HTR-8/SVneo (cell line): ENCODE measurements at regions not wholly inside any gene's neighbourhood (a gene's known extent, or its start where the extent isn't known, plus 50 kb on each side); places are given as distances from the start of the nearest gene placed in this dataset.
A peak's percentile ranks its signal among the peaks of the same experiment; 100 is the strongest.
"Not testable (repeated sequence)": the region's sequence is repeated elsewhere in the genome, so short reads cannot be mapped to it uniquely, and the experiment has no call there.

Experiments
- DNase-seq: peaks from one replicate; pipeline ENCODE4 v3.0.0; 2011; ENCODE audit warnings: low spot score, mixed read lengths; ENCODE audit not compliant: insufficient read length
- FAIRE-seq: peaks from 2 replicates; lab custom pipeline; 2011; peaks lifted over from hg19 to GRCh38; lab: Jason Lieb, UNC

DNA sequence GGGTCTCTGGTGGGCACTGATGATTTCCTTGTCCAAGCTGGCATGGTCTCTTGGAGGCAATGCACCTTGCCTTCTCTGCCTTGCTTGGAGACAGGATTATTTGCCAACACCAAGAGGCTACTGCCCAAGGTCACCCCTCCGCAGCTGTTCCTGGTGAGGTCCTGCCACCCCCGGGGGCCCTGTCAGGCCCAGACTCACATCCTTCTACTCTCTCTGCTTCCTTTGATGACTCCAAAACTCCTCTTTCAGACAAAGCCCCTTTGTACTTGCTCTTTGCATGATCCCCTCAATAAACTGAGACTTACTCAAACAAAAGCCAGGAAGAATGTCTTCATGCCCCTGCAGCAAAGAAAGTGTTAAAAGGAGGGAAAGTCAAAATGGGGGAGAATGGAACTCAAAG lies 137.7 kb downstream of the MEX3B start:
- FAIRE-seq (no peak), DNase-seq (no peak)

DNA sequence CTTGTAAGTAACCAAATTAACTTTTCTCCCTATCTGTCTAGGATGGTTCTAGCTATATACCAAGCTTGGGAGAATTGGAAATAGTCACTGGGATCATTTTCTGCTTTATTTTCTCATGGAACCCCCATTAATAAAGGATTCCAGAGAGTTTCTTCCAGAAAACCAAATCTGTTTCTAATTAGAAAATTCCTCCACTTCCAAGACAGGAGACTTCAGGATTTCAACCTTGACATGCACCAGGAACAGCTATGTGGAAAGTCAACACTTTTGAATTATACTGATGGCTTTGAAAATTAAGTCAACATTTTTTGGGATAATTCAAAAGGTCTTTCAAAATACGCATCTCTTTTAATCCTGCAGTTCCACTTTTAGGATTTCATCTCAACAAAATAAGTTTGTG lies 138.3 kb downstream of the MEX3B start:
- no peak for FAIRE-seq
- no peak for DNase-seq

DNA sequence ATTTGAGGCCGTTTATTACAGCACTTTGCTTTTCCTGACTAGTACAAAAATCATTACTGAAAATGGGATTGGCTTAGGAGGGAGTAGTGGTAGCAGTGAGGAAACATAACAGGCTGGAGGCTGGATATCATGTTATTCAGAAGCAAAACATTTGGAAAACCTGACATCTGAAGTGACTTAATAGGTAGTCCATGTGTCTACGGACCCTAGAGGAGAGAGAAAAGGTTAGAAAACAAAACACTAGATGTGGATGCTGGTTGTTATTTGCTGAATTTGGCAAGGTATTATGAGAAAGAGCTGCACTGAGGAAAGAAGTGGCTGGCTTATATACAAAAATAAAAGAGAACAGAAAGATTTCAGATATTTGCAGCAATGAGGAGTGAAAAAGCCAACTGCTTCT lies 139.9 kb downstream of the MEX3B start:
- DNase-seq: no peak
- FAIRE-seq: no peak

DNA sequence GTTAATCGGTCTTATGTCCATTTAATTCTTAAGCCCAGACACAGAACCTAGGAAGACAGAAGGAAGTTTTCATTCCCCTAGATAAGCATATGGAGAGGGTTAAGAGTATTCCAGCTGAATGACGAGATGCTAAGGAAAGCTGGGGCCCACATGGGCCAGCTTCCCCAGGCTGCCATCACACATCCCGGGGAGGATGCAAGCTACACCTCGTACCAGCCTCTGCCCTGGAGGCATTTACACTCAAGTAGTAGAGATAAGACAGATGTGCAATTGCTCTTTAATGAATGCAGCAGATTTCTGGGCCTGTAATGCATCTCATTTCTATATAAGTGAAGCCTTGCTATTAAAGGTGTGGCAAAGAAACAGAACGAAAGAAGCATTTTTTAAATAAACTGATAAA lies 144.5 kb downstream of the MEX3B start:
- FAIRE-seq: no peak
- no peak for DNase-seq

DNA sequence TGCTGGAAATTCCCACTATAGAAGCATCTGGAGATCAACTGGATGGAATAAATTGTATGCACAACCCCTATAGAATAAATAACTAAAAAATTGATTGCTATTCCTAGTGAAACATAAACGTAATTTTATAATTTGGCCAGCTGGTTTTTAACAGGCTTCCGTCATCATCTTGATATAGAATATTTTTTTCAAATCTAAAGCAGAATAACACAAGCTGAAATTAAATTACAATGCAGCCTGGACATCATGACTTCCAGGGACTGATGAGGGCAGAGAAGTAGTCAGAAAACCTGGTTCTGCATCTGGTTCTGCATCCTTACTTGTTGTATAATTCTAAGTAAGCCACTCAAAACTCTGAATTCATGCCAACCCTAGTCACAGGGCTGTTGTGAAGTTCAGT lies 146.1 kb downstream of the MEX3B start:
- DNase-seq (no peak), FAIRE-seq (no peak)

DNA sequence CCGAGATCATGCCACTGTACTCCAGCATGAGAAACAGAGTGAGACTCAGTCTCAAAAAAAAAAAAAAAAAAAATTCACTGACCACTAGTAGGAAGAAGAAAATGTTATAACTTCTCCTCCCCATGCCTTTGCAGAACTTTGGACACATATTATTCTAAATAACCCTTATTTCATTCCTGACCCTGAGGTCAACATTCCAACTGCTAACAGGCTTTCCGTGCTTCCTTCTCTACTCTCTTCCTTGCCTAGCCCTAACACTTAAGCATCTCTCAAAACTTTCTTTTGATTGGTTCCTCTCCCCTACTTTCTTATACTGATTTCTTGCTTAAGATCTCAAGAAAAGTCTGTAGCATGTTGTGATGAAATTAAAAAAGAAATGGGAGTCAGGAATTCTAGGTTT lies 146.8 kb downstream of the MEX3B start:
- FAIRE-seq: no peak
- no peak for DNase-seq

DNA sequence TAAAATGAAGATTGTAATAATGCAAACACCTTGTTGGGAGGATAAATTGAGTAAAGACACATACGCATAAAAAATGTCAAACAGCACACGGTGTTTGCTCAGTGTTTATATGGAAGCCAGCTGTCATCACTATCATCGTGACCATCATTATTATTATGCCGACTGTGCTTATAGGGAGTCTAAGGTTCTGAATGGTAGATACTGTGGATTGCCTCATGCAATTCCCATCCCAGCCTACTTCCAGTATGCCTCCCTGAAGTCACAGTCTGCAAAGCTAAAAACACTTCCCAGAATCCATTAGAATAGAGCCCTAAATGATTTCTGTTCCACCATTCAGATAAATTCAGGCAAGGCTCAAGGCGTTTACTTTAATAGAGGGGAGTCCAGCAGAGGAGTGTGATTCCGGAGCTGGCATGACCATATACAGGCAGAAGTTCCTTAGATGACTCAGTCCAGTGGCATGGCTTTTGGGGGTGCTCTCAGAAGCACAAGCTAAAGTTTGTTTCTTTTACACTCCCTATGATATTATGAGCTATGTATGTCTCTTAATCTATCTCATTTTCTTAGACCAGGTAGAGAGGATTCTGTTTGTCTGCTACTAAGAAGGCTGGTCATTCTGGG lies 148.7 kb downstream of the MEX3B start:
- FAIRE-seq (no peak), DNase-seq (peak; percentile 75)

DNA sequence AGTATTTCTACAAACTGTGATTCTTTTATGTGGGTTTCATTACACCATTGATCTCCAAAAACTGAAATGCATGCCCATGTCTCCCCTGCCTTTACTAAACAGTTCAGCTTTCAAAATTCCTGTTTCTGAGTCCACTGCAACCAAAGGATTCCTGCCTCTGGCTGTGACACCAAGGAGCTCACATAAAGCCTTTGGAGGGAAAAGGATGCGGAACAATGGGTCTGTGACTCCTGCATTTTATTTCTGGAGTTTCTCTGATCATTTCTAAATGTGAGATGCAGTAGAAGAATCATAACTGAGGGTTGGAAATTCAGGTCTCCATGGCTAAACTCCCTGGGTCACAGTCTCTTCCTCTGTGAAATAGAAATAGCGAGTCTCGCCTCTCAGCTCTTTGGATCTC lies 149.5 kb downstream of the MEX3B start:
- FAIRE-seq (no peak), DNase-seq (no peak)

DNA sequence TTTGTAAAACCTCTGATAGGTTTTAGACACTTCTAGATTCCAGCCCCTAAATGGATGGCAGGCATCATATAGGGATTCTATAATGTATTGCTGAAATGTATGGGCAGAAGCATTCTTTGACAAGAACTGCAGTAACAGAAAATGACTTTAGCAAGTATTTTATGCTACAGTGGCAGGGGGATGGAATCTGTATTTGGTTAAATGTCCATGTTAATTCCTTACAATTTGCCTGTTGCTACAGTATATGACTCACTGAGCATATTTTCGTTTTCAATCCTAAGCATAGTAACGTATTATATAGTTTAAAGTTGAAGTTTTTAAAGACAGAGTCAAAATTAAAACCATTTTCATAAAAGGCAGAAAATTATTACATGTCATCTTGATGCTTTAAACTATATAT lies 150.1 kb downstream of the MEX3B start:
- FAIRE-seq (no peak), DNase-seq (no peak)

DNA sequence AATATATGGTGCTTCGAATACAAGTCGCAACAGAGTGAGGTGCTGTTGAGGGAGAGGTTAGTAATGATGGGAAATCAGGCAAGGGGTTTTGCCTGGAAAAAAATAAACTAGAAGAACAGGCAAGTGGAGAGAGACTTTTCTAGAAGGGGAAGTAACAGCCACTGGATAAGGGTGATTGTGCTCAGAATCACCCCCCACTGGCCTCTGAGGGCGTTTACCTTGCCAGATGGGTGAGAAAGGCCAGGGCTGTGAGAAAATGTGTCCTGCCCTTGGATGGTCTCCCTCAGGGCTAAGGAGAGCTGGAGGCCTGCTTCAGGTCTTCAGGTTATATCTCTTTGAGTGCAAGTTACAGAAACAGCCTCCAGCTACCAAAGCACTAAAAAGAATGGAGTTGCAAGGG lies 151.8 kb downstream of the MEX3B start:
- no peak for FAIRE-seq

DNA sequence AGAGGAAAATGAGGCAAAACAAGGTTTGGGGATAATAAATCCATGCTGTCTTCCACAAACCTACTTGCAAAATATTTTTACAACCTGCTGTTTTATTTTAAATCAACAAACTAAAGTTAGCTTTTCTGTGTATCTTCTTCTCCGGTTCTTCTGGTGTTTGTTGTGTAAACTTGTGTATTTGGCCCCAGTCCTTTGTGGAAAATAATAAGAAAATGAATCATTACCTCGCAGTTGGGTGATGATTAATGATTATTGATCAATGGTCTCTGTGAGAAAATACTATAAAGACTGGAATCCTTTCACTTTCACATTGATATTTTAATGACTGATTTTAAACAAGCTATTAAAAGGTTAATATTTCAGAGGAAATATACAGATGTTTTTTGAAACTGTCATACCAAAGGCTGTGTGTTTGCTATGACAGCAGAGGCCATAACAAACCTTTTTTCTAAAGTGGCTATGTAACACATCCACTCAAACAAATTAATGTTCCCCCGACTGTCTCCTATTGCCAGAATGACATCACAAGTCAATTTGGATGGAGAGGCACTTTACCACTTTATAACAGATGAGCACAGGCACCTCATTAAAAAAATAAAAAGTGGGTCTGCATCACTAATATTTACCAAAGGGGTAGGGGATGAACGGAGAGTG lies 152.5 kb downstream of the MEX3B start:
- FAIRE-seq (no peak), DNase-seq (no peak)

More for the DNA sequence above, 151.8 kb downstream of the MEX3B start:
- DNase-seq: no peak

DNA sequence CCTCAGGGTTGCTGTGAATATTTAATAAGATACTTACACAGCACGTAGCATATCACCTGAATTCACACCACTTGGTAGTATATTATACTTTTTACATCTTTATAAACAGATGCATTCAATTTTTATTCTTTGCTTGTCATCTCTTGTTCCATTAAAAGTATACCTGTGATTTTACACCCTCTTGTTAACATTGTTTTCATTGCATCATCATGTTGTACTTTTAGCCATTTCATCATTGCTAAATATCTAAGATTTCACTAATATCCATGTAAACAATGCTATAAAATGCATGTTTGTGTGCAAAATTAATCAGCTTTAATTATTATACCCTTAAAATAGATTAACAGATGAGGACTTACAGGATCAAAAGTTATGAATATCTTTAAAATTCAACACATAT lies 155.3 kb downstream of the MEX3B start:
- DNase-seq: no peak
- no peak for FAIRE-seq

DNA sequence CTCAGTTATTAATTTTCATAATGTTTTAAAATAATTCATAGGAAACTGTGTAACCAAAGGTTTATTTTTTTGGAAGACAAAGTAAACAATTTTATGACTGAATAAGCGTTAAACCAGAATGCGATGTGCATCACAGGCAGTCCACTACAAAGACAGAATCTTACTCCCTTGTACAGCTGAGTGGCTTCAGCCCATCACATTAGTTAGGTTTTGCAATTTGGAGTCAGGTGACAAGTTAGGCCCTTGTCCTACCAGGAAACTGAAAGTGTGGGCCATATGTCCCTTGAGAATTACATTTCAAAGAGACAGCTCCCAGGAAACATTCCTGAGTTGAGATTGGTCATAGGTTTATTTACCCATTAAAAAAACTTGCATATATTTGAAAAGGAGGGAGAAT lies 156.3 kb downstream of the MEX3B start:
- FAIRE-seq: no peak
- DNase-seq: no peak

DNA sequence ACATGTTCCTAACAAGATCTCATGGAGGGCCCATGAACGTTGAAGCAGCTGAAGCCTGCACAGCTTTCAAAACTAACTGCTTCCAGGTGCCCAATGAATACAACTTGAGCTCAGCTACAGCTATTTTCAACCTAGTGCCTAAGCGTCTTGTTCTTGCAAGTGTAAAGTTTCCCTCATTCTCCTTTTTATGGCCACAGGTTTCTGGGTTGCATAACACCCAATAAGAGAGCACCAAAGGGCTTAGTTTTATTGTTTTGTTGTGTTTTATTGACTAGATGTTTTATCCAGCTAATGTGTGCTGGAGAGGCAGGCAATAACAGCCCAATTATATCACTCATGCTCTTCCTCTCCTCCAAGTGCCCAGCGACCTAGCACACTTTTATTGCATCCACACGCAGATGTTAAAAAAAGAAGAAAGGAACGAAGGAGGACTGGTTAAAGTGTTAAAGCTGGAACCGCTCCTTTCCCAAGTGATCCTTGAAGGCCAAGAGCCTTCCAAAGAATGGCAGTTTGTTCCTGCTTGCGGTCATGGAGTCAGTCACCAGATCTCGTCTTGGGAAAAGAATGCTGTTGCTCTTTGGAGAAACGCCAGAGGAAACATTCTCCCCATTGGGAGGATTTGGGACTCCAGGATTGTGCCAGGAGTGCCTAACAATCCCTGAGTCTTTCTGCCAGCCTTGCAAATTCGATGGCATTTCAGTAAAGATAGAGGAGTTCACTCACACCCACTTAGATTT lies 156.9 kb downstream of the MEX3B start:
- FAIRE-seq: no peak
- DNase-seq: no peak

DNA sequence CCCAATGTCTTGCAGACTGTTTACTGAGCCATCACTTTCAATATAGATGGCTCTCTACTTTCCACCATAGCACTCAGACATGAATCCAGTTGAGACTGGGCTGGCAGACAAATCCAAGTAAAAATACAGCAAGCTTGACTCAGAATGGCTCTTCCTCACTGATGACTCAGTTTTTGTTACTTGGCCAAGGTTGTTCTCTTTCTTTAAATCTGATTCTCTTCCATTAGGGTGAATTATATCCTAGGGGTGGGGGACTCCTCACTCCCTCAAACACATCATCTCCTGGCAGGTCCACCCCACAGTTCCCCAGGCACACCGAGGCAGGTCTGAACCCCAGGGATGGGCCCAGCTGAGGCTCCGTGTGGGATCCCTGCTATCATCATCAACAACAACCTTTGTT lies 157.9 kb downstream of the MEX3B start:
- peak; percentile 13 for DNase-seq
- FAIRE-seq: no peak

DNA sequence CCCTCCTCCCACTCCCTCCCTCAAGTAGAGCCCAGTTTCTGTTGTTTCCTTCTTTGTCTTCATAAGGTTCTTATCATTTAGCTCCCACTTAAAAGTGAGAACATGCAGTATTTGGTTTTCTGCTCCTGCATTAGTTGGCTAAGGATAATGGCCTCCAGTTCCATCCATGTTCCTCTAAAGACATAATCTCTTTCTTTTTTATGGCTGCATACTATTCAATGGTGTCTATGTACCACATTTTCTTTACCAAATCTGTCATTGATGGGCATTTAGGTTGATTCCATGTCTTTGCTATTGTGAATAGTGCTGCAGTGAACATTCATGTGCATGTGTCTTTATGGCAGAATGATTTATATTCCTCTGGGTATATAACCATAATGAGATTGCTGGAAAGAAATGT lies 158.6 kb downstream of the MEX3B start:
- FAIRE-seq, DNase-seq: not testable (repeated sequence)

DNA sequence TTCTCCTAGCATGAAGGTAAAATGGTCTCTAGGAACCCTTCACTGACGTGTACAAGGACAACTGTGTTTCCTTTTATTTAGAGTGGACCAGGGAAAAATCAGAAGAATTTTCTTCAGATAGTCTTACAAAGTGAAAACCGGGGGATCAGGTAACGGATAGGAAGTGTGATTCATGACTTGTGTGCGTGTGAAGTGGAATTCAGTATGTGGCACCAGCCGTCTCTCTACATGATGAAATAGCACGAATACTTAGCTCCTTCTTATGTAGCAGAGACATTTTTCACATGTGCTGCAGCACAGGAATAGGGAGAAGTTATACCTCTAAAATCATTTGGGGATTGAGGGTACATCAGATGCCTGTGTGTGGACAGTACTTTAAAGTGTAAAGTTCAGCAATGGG lies 159.2 kb downstream of the MEX3B start:
- DNase-seq: no peak
- FAIRE-seq: no peak

DNA sequence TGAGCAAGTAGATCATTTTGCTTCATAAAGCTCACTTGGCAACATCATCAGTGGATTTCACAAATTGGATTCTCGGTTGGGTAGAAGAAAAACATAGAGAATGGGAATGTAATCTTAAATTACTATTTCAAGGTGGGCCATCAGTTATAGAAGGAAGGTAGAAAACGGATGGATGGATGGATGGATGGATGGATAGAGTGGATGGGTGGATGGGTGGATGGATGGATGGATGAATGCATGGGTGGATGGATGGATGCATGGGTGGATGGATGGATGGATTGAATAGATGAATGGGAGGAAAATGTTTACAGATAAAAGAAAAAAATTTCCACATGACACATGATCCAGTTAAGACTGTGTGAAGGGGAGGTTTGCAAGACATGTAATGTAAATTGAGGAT lies 159.7 kb downstream of the MEX3B start:
- DNase-seq (no peak), FAIRE-seq (no peak)

DNA sequence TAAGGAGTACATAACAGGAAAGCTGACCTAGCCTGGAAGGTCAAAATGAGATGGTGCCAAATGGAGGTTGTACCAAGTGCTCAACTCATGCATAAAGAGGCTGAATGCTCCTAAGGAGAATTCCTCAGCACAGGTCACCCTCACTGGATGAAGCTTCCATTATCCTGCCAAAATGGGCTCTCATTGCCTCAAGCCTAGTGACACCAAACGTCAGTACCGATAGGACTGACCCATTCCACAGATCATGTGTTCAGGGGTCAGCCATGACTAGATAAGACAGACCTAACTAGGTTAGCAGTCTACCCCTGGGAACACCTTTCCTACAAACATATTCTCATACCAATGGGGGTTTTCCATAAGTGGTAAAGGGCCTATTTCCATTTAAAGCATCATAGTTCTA lies 160.7 kb downstream of the MEX3B start:
- no peak for FAIRE-seq
- no peak for DNase-seq

DNA sequence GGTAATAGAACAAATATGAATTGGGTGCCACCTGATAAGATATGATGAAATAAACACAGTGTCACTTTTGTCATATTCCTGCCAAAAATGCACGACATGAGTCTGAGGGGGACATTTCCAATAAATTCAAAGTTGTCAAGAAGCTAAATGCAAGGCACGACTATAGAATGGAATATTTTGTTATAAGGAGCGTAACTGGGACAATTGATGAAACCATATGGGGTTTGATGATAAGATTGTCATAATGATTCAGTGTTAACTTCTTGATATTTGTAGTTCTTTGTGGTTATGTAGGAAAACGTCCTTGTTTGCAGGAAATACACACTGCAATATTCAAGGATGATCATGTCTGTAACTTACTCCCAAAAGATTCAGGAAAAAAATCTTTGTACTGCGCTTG lies 163.3 kb downstream of the MEX3B start:
- no peak for FAIRE-seq
- DNase-seq: no peak

DNA sequence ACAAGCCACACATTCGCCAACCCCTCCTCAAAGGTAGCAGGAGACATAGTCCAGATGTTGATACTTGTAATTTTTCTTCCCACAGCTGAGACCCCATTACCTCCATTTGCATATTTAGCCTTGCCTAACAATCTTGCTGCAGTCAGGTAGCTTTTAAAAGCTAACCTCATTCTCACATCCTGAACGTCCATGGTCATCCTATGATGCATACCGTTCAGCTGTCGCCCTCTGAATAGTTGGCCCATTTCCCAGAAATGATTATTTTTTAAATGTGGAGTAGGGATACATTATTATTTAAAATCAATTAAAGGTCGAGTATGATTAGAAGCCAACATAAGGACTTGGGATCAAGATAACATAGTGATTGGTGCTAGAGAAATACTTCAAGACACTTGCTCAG lies 165.0 kb downstream of the MEX3B start:
- DNase-seq (no peak), FAIRE-seq (no peak)

DNA sequence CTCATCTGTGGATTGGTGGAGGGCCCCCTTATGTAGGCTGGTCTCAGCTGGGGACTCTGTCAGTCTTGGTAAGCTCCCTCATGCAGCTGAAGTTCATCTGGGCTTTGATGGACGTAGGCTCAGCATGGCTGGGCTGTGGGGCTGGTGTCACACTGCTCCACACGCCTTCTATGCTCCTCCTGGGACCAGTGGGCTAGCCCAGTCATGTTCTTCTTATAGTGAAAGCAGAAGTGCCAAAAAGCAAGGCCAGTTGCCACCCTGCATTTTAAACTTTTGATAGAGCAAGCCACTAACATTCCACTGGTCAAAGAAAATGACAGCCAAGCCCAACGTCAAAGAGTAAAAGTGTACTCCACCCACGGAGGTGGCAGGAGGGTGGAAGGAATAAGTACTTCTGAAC lies 165.5 kb downstream of the MEX3B start:
- FAIRE-seq: no peak
- no peak for DNase-seq
